Type B pancreatic cell (in vitro differentiated cells): ENCODE measurements at regions not wholly inside any gene's neighbourhood (a gene's known extent, or its start where the extent isn't known, plus 50 kb on each side); places are given as distances from the start of the nearest gene placed in this dataset.

Experiments used
- DNase-seq: peaks from one replicate; pipeline ENCODE4 v3.0.0; 2021; ENCODE audit warnings: mixed read lengths; ENCODE audit not compliant: unreplicated experiment; ENCODE audit errors: extremely low spot score
- H3K27ac Mint-ChIP-seq: 2 replicates; pipeline ENCODE4 v1.8.0; 2021; ENCODE audit warnings: mild to moderate bottlenecking, mixed read lengths
- H3K27me3 Mint-ChIP-seq: 2 replicates; pipeline ENCODE4 v1.8.0; 2021; ENCODE audit warnings: mixed read lengths
- H3K36me3 Mint-ChIP-seq: 2 replicates; pipeline ENCODE4 v1.8.0; 2021; ENCODE audit warnings: mixed read lengths
- H3K4me1 Mint-ChIP-seq: one replicate; pipeline ENCODE4 v1.8.0; 2021; ENCODE audit warnings: mixed read lengths; ENCODE audit not compliant: unreplicated experiment
- H3K4me3 Mint-ChIP-seq: 2 replicates; pipeline ENCODE4 v1.8.0; 2021; ENCODE audit warnings: mild to moderate bottlenecking, mixed read lengths
- H3K9me3 Mint-ChIP-seq: 2 replicates; pipeline ENCODE4 v1.8.0; 2021; ENCODE audit warnings: mixed read lengths
- TF ChIP-seq, protein P1 (sequence below): fragments of 200-600 bp; sonication (generic); conservative IDR thresholded peaks from 2 replicates; pipeline ENCODE4 v1.5.0; 2021; ENCODE audit warnings: antibody characterized with exemption, mild to moderate bottlenecking

DNA sequence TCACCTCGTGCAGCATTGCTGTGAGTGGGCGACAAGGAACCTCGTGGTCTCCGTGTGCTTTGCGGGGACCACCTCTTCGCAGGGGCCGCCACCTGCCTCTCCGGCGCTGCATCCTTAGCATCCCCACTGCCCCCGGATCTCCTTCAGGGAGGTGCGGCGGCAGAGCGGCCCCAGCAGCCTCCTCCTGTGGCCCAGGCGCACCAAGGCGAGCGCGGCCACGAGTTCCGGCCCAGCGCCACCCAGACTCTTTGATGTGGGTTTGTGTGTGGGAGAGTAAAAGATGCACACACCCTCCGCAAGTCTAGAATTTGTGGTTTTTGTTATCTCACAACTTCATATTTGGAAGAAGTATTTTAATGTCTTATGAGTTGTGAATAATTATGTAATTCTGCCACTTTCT is 118.8 kb upstream of the DIO3 start:
- H3K4me3 Mint-ChIP-seq = no peak overlapping the region
- DNase-seq = no peak
- peaks cover 8% of the 10 kb centered on the region for H3K4me1 Mint-ChIP-seq
- TF ChIP-seq, protein P1, sequence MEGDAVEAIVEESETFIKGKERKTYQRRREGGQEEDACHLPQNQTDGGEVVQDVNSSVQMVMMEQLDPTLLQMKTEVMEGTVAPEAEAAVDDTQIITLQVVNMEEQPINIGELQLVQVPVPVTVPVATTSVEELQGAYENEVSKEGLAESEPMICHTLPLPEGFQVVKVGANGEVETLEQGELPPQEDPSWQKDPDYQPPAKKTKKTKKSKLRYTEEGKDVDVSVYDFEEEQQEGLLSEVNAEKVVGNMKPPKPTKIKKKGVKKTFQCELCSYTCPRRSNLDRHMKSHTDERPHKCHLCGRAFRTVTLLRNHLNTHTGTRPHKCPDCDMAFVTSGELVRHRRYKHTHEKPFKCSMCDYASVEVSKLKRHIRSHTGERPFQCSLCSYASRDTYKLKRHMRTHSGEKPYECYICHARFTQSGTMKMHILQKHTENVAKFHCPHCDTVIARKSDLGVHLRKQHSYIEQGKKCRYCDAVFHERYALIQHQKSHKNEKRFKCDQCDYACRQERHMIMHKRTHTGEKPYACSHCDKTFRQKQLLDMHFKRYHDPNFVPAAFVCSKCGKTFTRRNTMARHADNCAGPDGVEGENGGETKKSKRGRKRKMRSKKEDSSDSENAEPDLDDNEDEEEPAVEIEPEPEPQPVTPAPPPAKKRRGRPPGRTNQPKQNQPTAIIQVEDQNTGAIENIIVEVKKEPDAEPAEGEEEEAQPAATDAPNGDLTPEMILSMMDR = no peak
- no peaks in the 10 kb centered on the region for H3K36me3 Mint-ChIP-seq
- no peak overlapping the region for H3K27ac Mint-ChIP-seq
- no peaks in the 10 kb centered on the region for H3K9me3 Mint-ChIP-seq
- H3K27me3 Mint-ChIP-seq = peaks cover 3% of the 10 kb centered on the region

DNA sequence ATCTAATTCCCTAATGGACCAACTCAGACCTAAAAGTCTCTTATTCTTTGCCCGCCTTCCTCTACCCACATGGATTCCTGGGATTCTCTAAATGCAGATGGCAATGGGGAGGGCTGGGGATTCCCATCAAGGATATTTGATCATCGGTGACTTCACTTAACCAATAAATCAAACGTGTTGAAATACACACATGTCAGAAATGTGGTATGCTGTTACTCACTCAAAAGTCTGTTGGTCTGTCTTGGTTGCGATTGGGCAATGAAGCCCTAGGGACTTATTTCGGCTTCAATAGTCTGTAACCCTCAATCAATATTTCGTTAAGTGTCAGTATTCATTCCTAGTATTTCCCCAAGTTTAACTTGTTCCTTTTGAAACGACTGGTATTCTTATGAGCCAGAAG is 117.2 kb upstream of the DIO3 start:
- peaks cover 3% of the 10 kb centered on the region for H3K27me3 Mint-ChIP-seq
- DNase-seq = no peak
- H3K4me1 Mint-ChIP-seq = peaks cover 6% of the 10 kb centered on the region
- no peaks in the 10 kb centered on the region for H3K36me3 Mint-ChIP-seq
- no peak overlapping the region for H3K4me3 Mint-ChIP-seq
- H3K9me3 Mint-ChIP-seq = no peaks in the 10 kb centered on the region
- H3K27ac Mint-ChIP-seq = no peak overlapping the region
- TF ChIP-seq, protein P1 = no peak

DNA sequence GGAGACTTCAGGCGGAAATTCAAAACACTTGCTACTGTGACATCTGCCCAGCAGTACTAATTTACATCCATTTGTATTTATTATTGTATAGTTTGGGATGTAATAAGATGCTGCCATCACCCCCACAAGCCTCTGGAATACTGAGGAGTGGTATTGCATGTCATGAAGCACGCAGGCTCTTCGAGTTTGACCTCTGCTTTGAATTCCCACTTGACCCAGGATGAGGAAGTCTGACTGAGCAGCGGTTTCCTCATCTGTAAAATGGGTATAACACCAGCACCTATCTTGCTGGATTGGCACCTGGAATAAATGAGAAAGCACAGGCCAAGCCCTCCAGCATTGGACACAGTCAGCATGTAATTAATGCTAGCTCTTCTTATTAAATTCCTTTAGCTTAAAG is 116.0 kb upstream of the DIO3 start:
- Mint-ChIP-seq H3K27ac (no peak overlapping the region), H3K9me3 (no peaks in the 10 kb centered on the region), H3K4me3 (no peak overlapping the region), H3K4me1 (no peaks in the 10 kb centered on the region), H3K27me3 (peaks cover 7% of the 10 kb centered on the region), H3K36me3 (no peaks in the 10 kb centered on the region)
- no peak for DNase-seq
- TF ChIP-seq, protein P1 = no peak

DNA sequence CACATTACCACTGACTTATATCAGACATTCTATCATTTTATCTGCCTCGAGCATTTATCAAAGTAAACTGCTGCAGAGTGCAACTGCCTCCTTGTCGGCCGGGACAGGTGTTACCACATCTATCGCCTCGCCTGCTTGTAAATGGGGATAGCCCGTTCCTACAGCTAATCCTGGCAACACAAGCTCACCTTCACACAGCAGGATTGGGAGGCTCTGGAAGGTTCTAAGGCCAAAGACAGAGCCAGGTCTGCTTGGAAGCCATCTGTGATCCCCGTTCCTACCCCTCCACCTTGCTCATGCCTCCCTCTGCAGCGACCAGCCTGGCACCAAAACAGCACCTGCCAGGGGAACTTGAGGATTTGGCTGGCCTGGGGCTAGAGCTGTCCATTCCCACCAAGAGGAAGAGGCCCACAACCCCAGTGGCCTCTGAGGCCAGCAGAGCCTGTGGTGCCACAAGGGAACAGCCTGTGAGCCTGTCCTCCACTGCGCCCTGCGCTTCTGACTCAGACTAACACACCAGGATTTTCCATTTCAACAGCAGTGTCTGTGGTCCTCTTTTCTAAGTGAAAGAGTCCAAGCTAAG is 114.8 kb upstream of the DIO3 start:
- Mint-ChIP-seq H3K4me1 (no peaks in the 10 kb centered on the region), H3K27ac (no peak overlapping the region), H3K27me3 (peaks cover 7% of the 10 kb centered on the region), H3K4me3 (no peak overlapping the region), H3K36me3 (no peaks in the 10 kb centered on the region), H3K9me3 (no peaks in the 10 kb centered on the region)
- DNase-seq = no peak
- TF ChIP-seq, protein P1 = no peak

DNA sequence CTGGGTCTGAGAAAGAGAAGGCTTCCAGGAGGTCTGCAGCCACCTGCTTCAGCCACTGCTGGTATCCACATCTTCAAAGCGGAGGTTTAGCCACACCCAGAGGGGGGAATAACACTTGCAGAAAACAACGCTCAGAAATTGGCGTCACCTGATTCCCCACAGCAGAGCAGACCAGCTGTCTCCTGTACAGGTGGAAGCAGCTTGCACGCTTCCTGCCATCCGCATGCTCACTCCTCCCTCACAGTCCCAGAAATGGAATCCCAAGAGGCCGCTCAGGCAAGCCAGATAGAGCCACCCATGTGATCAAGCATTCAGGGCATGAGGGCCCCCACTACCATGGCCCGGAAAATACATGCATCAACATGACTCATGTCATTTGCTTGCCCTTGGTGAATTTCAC is 112.2 kb upstream of the DIO3 start:
- peaks cover 26% of the 10 kb centered on the region for H3K27me3 Mint-ChIP-seq
- no peaks in the 10 kb centered on the region for H3K9me3 Mint-ChIP-seq
- H3K4me1 Mint-ChIP-seq = no peaks in the 10 kb centered on the region
- H3K36me3 Mint-ChIP-seq = no peaks in the 10 kb centered on the region
- no peak overlapping the region for H3K27ac Mint-ChIP-seq
- no peak for DNase-seq
- no peak overlapping the region for H3K4me3 Mint-ChIP-seq
- TF ChIP-seq, protein P1 = no peak

DNA sequence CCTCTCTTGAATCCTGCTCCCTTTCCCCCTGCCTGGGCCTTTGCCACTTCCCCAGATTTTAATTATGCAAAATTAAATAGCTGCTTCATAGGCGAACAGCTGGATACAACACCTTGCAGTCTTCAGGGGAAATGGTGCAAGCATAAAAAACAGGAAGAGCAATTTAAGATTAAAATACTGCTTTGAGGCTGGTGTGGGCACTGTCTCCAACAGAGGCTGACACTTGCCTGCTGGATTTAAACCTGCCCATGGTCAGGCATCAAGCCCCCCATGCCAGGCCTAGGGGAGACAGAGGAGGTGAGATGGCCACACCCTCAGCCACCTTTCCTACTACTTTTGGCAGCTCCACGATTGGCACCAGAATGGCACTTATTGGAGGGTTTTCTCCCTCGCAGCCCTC is 110.1 kb upstream of the DIO3 start:
- H3K9me3 Mint-ChIP-seq = no peaks in the 10 kb centered on the region
- no peak overlapping the region for H3K4me3 Mint-ChIP-seq
- no peak for DNase-seq
- TF ChIP-seq, protein P1 = no peak
- no peak overlapping the region for H3K27ac Mint-ChIP-seq
- H3K4me1 Mint-ChIP-seq = no peaks in the 10 kb centered on the region
- peaks cover 43% of the 10 kb centered on the region for H3K27me3 Mint-ChIP-seq
- no peaks in the 10 kb centered on the region for H3K36me3 Mint-ChIP-seq
